ENCODE measurements at regions not wholly inside any gene's neighbourhood (a gene's known extent, or its start where the extent isn't known, plus 50 kb on each side); places are given as distances from the start of the nearest gene placed in this dataset.

DNA sequence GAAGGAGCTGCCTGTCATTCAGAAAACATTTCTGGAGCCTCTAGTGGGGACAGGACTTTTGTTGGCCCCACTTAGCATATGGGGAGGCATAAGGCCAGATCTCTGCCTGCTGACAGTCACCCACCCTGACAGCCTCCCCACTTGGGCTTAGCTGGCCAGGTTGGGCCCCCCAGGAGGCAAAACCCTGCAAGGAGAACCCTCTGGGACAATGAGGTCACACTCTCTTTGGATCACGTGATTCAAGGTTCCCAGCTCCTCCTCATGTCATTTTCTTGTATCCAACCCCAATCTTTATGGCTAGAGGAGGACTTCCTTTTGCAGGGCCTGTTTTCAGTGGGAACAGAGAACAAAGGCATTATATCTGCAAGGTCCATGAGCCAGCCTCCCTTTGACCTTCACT, 60.0 kb downstream of the NAV1 start:
- BruUV-seq (replicated peaks) = no TSS peak
- POLR2A ChIA-PET = no interaction called here

More for the DNA sequence above, 60.0 kb downstream of the NAV1 start:
- H3K9me2 ChIP-seq (ENCODE audit: insufficient read depth) = no peaks in the 10 kb centered on the region
- H3K4me2 ChIP-seq (ENCODE audit: low read length) = no peak overlapping the region
- DNase-seq (ENCODE audit: low read depth, low spot score) (no peak), ATAC-seq (no peak)
- ChIA-PET CTCF (interaction anchor here (1.7 kb wide), 1 partner anchor 39 kb away, joined by 3 read pairs; no protein-coding TSS in a partner anchor), RAD21 (ENCODE audit: low non-redundant PET in 1 of 2, low total read pairs in 2 of 2, uncharacterized antibody in 2 of 2, unreplicated experiment in 2 of 2) (no interaction called here)
- TF ChIP-seq, protein P1, sequence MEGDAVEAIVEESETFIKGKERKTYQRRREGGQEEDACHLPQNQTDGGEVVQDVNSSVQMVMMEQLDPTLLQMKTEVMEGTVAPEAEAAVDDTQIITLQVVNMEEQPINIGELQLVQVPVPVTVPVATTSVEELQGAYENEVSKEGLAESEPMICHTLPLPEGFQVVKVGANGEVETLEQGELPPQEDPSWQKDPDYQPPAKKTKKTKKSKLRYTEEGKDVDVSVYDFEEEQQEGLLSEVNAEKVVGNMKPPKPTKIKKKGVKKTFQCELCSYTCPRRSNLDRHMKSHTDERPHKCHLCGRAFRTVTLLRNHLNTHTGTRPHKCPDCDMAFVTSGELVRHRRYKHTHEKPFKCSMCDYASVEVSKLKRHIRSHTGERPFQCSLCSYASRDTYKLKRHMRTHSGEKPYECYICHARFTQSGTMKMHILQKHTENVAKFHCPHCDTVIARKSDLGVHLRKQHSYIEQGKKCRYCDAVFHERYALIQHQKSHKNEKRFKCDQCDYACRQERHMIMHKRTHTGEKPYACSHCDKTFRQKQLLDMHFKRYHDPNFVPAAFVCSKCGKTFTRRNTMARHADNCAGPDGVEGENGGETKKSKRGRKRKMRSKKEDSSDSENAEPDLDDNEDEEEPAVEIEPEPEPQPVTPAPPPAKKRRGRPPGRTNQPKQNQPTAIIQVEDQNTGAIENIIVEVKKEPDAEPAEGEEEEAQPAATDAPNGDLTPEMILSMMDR (IDR thresholded peaks at IDR 0.05 in 2 of 3, conservative IDR thresholded peaks at IDR 0.05 in 1 of 3; ENCODE audit: borderline replicate concordance in 1 of 3, insufficient read depth in 1 of 3, low read depth in 2 of 3, low read length in 2 of 3) = no peak
- TF ChIP-seq EZH2 (IDR thresholded peaks at IDR 0.05) (no peak), JUND (IDR thresholded peaks at IDR 0.05) (no peak), ELF1 (IDR thresholded peaks at IDR 0.05; ENCODE audit: borderline replicate concordance, low read depth) (no peak), EGR1 (IDR thresholded peaks at IDR 0.05; ENCODE audit: low read depth) (no peak), SIN3A (IDR thresholded peaks at IDR 0.05; ENCODE audit: low read depth) (no peak), CEBPB (IDR thresholded peaks at IDR 0.05; ENCODE audit: low read depth) (no peak), SRF (IDR thresholded peaks at IDR 0.05; ENCODE audit: low read depth) (no peak), EZH2phosphoT487 (IDR thresholded peaks at IDR 0.05; ENCODE audit: borderline replicate concordance) (no peak), YY1 (IDR thresholded peaks at IDR 0.05; ENCODE audit: extremely low read depth, insufficient replicate concordance, low read depth, low read length) (no peak), ZNF274 (IDR thresholded peaks at IDR 0.05; ENCODE audit: low read depth, low read length) (no peak), SP1 (IDR thresholded peaks at IDR 0.05; ENCODE audit: low read depth) (no peak)
- TF ChIP-seq, protein P2, sequence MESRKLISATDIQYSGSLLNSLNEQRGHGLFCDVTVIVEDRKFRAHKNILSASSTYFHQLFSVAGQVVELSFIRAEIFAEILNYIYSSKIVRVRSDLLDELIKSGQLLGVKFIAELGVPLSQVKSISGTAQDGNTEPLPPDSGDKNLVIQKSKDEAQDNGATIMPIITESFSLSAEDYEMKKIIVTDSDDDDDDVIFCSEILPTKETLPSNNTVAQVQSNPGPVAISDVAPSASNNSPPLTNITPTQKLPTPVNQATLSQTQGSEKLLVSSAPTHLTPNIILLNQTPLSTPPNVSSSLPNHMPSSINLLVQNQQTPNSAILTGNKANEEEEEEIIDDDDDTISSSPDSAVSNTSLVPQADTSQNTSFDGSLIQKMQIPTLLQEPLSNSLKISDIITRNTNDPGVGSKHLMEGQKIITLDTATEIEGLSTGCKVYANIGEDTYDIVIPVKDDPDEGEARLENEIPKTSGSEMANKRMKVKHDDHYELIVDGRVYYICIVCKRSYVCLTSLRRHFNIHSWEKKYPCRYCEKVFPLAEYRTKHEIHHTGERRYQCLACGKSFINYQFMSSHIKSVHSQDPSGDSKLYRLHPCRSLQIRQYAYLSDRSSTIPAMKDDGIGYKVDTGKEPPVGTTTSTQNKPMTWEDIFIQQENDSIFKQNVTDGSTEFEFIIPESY (IDR thresholded peaks at IDR 0.05; ENCODE audit: extremely low read depth, insufficient replicate concordance, low read length) = no peak
- TF ChIP-seq, protein P3, sequence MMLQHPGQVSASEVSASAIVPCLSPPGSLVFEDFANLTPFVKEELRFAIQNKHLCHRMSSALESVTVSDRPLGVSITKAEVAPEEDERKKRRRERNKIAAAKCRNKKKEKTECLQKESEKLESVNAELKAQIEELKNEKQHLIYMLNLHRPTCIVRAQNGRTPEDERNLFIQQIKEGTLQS (IDR thresholded peaks at IDR 0.05) = no peak
- H3K27ac ChIP-seq (ENCODE audit: low read depth, low read length) = no peak overlapping the region
- no peak overlapping the region for H2AFZ ChIP-seq (ENCODE audit: low read depth, low read length, poor library complexity, severe bottlenecking)
- H3K27me3 ChIP-seq (ENCODE audit: insufficient read depth, low read length) = peaks cover 26% of the 10 kb centered on the region; the same call in 1 of the 2 replicates
- H3K79me2 ChIP-seq (ENCODE audit: insufficient read depth, low read length) = no peaks in the 10 kb centered on the region
- H3K9me3 ChIP-seq (ENCODE audit: control insufficient read depth in 1 of 2, insufficient read depth in 1 of 2, low read depth in 1 of 2, low read length in 2 of 2) = no peaks in the 10 kb centered on the region
- no peak overlapping the region for H3K4me3 ChIP-seq (replicated peaks in 1 of 2; ENCODE audit: low read depth in 1 of 2, low read length in 2 of 2)
- H3K4me1 ChIP-seq (ENCODE audit: control insufficient read depth in 1 of 2, insufficient read depth in 2 of 2, low read length in 2 of 2) = peaks cover 0 to 7% of the 10 kb centered on the region in 2 experiments; a peak in 2 of 4 replicates
- no peak overlapping the region for H3K9ac ChIP-seq (ENCODE audit: low read length)
- intact Hi-C loops (cut with micrococcal nuclease) = no loop called here
- H3K36me3 ChIP-seq (ENCODE audit: control insufficient read depth in 1 of 2, insufficient read depth in 2 of 2, low read length in 2 of 2) = no peaks in the 10 kb centered on the region
- no peaks in the 10 kb centered on the region for H4K20me1 ChIP-seq (ENCODE audit: insufficient read depth)
